ENCODE measurements at regions not wholly inside any gene's neighbourhood (a gene's known extent, or its start where the extent isn't known, plus 50 kb on each side); places are given as distances from the start of the nearest gene placed in this dataset.

DNA sequence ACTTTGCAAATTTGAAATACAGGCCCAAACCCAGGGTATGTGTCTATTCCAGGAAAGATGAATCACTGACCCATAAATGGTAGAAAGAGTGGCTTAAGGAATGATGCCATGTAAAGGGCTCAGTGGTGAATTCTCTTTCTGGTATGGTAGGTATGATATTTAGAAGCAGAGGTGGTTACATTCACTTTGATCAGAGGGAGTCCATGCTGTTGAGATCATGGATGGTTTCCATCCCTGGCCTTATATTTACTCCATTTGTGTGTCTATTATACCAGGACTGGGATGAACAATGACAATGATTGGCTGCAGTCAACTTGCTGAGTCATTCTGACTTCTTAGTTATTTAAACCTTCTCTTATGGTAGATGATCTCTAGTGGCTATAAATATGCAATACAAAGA lies 419.8 kb upstream of the LRRC4C start:
- TF ChIP-seq KDM5A (IDR thresholded peaks at IDR 0.05; ENCODE audit: borderline replicate concordance, low read length) = no peak
- TF ChIP-seq, protein P1, sequence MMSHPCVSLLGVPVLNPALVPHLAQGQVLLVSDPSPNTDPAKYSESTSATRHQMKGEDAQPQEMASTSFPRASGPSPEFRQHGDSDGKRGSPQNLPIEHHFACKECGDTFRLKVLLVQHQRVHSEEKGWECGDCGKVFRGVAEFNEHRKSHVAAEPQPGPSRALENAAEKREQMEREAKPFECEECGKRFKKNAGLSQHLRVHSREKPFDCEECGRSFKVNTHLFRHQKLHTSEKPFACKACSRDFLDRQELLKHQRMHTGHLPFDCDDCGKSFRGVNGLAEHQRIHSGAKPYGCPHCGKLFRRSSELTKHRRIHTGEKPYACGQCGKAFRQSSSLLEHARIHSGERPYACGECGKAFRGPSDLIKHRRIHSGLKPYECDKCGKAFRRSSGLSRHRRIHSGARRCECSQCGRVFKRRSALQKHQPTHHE (CRISPR knock-in tag; IDR thresholded peaks at IDR 0.05; ENCODE audit: borderline replicate concordance) = no peak
